NCI-H146 (cell line): ENCODE measurements at regions not wholly inside any gene's neighbourhood (a gene's known extent, or its start where the extent isn't known, plus 50 kb on each side); places are given as distances from the start of the nearest gene placed in this dataset.
"Not testable (repeated sequence)": the region's sequence is repeated elsewhere in the genome, so short reads cannot be mapped to it uniquely, and the experiment has no call there.

ENCODE experiments used
- DNase-seq: peaks from one replicate; lab custom pipeline; 2025; lab: John Stamatoyannopoulos, UW

DNA sequence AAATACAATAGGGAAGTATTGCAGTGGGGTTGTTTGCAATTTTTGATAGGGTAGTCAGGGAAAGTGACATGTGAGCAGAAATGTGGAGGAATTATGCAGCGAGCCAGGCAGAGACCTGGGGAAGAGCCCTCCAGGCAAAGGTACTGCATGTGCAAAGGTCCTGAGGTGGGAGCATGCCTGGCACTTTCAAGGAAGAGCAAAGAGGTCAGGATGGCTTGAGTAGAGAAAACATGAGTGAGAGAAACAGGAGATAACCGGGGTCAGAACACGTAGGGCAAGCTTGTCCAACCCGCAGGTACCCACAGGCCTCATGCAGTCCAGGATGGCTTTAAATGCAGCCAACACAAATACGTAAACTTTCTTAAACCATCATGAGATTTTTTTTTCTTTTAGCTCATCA, 71.0 kb downstream of the COQ2 start:
- DNase-seq = no peak

GRCh38 chr4:83212041-83212851, 72.4 kb downstream of the COQ2 start:
- peak; percentile 60 for DNase-seq

DNA sequence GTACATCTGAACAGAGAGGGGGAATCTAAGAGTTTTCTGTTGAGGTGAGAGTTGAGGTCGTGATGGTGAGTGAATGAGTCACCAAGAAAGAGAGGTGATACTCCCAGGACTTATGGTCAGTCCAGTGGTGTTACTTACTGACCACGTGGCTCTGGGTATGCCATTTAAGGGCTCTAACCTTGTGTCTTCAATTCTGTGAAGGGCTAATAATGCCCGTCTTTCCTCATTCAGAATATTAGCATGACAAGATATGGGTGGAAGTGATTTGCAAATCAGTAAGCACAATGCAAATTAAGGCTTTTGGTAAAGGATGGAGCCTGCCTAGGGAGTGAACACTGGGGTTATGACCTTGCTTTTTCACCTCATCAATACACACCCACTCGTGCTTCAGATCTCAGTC, 75.2 kb downstream of the COQ2 start:
- DNase-seq = no peak

DNA sequence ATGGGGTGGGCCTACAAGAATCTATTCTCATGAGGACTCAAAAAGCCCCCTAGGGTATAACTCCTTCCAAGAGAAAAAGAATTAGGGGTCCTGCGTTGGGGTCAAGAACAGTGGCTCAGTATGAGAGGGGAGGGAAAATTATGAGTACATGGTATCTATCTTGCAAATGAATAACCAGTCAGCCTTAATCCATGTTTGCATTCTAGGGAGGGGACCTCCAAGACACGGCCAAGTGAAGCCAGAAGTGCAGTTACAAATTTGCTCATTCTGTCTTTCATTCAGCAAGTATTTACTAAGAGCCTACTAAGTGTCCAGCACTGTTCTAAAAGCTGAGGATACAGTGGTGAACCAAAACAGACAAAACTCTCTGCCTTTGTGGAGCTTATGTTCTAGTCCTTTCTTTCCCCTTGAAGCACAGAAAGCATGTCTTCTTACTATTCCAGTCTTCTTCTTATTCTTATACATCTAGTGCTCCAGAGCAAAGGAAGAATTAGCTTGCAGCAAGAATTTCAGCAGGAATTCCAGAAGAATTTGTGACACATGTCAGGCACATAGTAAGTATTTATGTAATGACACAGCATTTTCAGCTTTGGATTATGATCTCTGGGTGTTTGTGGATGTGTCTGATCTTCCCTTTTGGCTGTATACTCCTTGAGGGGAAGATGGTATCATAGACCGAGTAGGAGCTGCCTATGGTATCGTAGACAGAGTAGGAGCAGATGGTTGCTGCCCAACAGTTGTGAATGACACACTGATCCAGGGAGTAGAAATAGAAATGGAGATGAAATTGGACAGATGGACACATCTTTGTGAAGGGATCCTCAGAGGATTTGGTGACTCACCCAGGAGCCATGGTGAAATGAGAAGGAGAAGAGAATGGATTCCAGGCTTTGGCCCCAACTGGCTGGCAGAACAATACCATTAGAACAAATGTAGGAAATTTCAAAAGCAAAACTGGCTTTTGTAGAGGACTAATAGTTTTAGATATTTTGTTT, 75.9 kb downstream of the COQ2 start:
- no peak for DNase-seq

GRCh38 chr4:83207497-83208101, 77.0 kb downstream of the COQ2 start:
- no peak for DNase-seq

- DNase-seq = no peak
These were observed 78.8 kb downstream of the COQ2 start for GRCh38 chr4:83205760-83206159.

DNA sequence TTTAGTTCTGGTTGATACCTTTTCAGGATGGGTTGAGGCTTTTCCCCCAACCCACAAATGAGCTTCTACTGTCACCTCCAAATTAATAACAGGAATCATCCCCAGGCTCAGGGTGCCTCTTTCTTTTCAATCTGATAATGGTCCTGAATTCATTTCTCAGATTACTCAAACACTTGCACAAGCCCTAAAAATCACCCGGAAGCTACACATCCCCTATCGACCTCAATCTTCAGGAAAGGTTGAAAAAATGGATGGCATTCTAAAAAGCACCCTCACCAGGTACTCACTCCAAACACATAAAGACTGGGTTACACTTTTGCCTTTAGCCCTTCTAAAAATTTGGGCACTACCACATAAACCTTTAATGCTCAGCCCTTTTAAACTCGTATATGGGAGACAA, 79.9 kb downstream of the COQ2 start:
- DNase-seq = no peak

GRCh38 chr4:83201761-83202160, 82.8 kb downstream of the COQ2 start:
- no peak for DNase-seq

DNA sequence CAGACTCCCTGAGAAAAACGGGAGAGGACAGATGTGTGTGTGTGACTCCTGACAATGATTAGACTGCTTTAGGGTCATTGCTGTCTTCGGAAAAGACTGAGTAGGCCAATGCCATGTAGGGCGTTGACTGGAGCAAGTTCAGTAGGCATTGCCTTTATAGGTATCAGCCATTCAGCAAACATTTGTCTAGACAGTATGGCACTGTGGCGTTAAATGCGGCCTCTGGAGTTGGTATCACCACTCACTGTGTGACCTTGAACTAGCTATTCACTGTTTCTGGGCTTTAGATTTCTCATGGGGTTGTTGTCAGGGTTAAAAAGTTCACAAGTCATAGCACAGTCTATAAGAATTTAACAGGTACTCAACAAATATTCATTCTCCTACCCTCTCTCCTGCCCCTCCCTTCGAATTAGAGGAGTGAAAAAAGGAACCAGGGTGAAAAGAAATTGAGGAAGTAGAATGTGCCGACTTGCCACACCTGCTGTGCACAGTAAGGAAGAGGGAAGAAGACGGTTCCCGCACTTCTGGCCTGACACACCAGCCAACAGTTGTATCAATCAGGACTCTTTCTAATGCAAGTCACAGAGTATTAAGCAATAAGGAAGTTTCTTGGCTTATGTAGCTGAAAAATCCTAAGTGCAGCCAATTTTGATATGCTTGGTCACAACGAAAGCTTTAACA, 83.2 kb upstream of the PLAC8 start:
- no peak for DNase-seq

GRCh38 chr4:83196921-83197320, 82.4 kb upstream of the PLAC8 start:
- no peak for DNase-seq

- no peak for DNase-seq
These were observed 80.7 kb upstream of the PLAC8 start for GRCh38 chr4:83195269-83195668.

GRCh38 chr4:83194588-83194987, 80.1 kb upstream of the PLAC8 start:
- not testable (repeated sequence) for DNase-seq

- no peak for DNase-seq
These were observed 78.1 kb upstream of the PLAC8 start for GRCh38 chr4:83192634-83193033.

- no peak for DNase-seq
These were observed 76.5 kb upstream of the PLAC8 start for GRCh38 chr4:83191026-83191425.

DNA sequence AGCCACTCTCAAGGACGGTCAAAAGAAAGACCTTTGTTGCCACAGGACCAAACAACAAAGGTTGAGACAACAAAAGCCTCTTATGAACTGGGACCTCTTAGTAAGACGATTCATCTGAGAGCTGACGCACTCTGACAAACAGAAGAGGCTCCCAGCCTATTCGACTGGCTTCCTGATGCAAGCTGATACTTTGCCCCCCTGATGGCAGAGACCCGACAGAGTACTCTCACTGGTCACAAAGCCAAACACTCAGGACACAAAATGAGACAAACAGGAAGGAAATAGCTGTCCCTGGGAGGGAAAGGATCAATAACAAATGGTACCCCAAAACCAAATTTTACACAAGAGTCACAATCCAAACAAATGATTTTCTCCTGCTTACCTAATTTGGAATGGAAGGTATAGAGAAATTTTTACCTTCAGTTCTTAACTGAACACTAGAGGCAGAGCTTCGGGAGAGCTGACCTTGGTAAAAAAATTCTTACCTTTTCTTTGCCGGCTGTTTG, 75.2 kb upstream of the PLAC8 start:
- no peak for DNase-seq

DNA sequence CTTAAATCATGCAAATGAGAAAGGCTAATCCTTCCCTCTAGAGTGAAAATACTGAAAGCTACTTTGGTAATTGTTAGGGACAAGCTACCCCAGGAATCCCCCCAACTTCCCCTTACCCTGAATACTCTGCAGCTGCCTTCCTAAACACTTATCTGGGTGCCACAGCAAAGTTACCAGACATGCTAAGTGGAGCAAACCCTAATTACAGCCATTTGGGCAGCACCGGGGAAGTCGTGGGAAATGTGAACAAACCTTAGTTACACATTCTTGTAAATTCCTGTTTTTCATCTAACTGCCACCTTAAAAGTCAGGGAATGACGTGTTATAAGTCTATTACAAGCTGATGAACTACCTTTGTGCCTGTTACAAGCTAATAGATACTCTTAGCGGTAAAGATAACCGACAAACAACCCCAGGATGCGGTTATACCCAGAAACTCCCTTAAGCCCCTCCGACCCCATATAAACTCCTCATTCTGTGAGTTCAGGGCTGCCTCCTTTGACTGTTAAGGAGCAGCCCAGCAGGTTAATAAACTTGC, 66.0 kb upstream of the PLAC8 start:
- DNase-seq = no peak

- DNase-seq = no peak
These were observed 64.7 kb upstream of the PLAC8 start for GRCh38 chr4:83179205-83179604.

- no peak for DNase-seq
These were observed 63.5 kb upstream of the PLAC8 start for GRCh38 chr4:83178029-83178428.

- no peak for DNase-seq
These were observed 62.7 kb upstream of the PLAC8 start for GRCh38 chr4:83177182-83177581.

DNA sequence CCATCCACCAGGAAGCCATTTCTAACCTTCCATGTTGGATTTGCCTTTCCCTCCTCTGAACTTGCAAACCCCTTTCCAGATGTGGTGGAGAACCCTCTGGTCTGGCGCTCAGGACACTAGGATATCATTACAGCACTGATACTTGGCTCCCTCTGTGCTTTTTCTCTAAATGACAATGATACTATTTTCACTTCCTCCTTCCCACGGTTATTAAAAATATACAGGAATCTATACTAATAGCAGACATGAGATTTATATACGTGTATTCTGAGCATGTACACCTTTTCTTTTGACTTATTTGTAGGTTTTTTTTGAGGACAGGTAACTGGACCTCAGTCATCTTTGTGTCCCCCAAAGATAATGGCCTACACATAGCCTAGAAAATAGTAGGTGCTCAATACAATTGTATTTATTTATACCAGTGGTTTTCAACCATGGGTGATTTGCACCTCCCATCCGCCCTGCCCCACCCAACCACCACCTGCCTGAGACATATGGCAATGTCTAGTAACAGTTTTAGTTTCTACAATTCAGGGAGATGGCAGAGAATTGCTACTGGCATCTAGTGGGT, 60.4 kb upstream of the PLAC8 start:
- no peak for DNase-seq

DNA sequence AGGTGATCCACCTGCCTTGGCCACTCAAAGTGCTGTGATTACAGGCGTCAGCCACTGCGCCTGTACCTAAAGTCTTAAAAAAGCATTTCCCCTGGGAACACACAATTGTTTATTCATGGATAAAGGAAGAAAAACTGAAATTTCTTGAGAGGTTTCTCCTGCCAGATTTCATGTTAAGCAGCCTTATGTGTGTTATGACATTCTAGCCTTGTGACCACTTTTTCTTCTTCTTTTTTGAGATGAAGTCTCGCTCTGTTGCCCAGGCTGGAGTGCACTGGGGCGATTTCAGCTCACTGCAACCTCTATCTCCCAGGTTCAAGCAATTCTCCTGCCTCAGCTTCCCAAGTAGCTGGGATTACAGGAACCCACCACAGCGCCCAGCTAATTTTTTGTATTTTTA, 57.8 kb upstream of the PLAC8 start:
- no peak for DNase-seq
